Endodermal cell (in vitro differentiated cells): ENCODE measurements at regions not wholly inside any gene's neighbourhood (a gene's known extent, or its start where the extent isn't known, plus 50 kb on each side); places are given as distances from the start of the nearest gene placed in this dataset.

ENCODE experiments used
- DNase-seq: peaks from one replicate; pipeline ENCODE4 v3.0.0-alpha.2; 2017
- H3K27ac ChIP-seq: 2 replicates; pipeline ENCODE4 v1.5.1; 2013; ENCODE audit warnings: mild to moderate bottlenecking, low read depth, low read length, moderate library complexity
- H3K27me3 ChIP-seq: 2 replicates; pipeline ENCODE4 v1.6.1; 2013; ENCODE audit warnings: mild to moderate bottlenecking, low read length, moderate library complexity; ENCODE audit not compliant: insufficient read depth, control insufficient read depth, poor library complexity, severe bottlenecking
- H3K36me3 ChIP-seq: 2 replicates; pipeline ENCODE4 v1.7.0; 2013; ENCODE audit warnings: mild to moderate bottlenecking, low read length, moderate library complexity; ENCODE audit not compliant: control insufficient read depth, insufficient read depth
- H3K4me1 ChIP-seq: one replicate; pipeline ENCODE4 v1.7.0; 2013; ENCODE audit warnings: low read length; ENCODE audit not compliant: control insufficient read depth, insufficient read depth
- H3K4me3 ChIP-seq: 2 replicates; pipeline ENCODE4 v1.5.1; 2013; ENCODE audit warnings: mild to moderate bottlenecking, low read length, moderate library complexity
- H3K9ac ChIP-seq: 2 replicates; pipeline ENCODE4 v1.6.1; 2013; ENCODE audit warnings: mild to moderate bottlenecking, low read length, moderate library complexity; ENCODE audit not compliant: poor library complexity, severe bottlenecking; ENCODE audit errors: extremely low read depth
- H3K9me3 ChIP-seq: 2 replicates; pipeline ENCODE4 v1.6.1; 2013; ENCODE audit warnings: mild to moderate bottlenecking, low read length, moderate library complexity; ENCODE audit not compliant: control insufficient read depth
- H3K27ac Mint-ChIP-seq: 2 replicates; pipeline ENCODE4 v1.8.0; 2020; ENCODE audit warnings: mixed read lengths
- H3K27me3 Mint-ChIP-seq: 2 replicates; pipeline ENCODE4 v1.8.0; 2021; ENCODE audit warnings: mild to moderate bottlenecking, mixed read lengths; ENCODE audit not compliant: insufficient read depth
- H3K36me3 Mint-ChIP-seq: 2 replicates; pipeline ENCODE4 v1.8.0; 2020; ENCODE audit warnings: low read depth, mixed read lengths
- H3K4me1 Mint-ChIP-seq: 2 replicates; pipeline ENCODE4 v1.8.0; 2020; ENCODE audit warnings: mixed read lengths
- H3K4me3 Mint-ChIP-seq: 2 replicates; pipeline ENCODE4 v1.8.0; 2020; ENCODE audit warnings: mild to moderate bottlenecking, moderate library complexity, mixed read lengths
- H3K9me3 Mint-ChIP-seq: 2 replicates; pipeline ENCODE4 v1.8.0; 2020; ENCODE audit warnings: mild to moderate bottlenecking, mixed read lengths
- WGBS, 2 experiments: methylation state at CpG; one replicate each; pipeline versions ENCODE4 v1.1.5 to v1.1.7; 2013; ENCODE audit warnings: missing lambda C conversion rate in 2 of 2, mixed read lengths in 1 of 2; ENCODE audit not compliant: insufficient coverage in 1 of 2, insufficient read length in 1 of 2; 5-methylcytosine and 5-hydroxymethylcytosine counted together
- TF ChIP-seq, protein P1 (sequence below): fragments of 200-600 bp; sonication (generic); conservative IDR thresholded peaks from 2 replicates; pipeline ENCODE4 v1.5.0; 2021; ENCODE audit warnings: antibody characterized with exemption, mild to moderate bottlenecking

DNA sequence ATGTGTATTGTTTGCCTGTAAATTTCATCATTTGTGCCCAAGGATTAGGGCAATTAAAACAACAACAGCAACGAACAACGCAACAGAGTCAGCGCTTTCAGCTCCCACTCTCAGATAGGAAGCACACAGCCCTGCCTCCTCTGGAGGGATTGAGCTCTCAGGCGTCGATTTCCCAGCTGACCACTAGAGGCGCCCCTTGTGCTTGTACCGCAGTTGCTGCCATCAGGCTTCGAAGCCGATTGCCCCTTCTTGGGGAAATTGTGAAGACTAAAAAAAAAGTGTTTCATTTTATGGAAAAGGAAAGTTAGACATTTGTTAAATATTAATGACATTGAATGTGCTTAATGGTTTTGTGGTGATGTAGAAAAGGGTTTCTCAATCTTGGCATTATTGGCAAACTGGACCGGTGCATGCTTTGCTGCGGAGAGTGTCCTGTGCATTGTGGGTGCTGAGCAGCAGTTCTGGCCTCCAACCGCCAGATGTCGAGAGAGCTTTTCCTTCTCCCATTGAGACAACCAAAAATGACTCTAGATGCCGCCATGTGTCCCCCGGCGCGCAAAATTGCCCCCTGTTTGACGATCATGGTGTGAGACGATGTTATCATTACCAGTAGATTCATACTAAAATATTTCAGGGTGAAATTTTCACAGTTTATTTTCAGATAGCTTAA lies 650.4 kb upstream of the RBFOX1 start:
- Mint-ChIP-seq H3K4me1 (peaks cover 9% of the 10 kb centered on the region), H3K36me3 (no peaks in the 10 kb centered on the region), H3K27ac (no peak overlapping the region), H3K27me3 (peaks cover 51% of the 10 kb centered on the region), H3K4me3 (no peak overlapping the region), H3K9me3 (no peaks in the 10 kb centered on the region)
- Histone ChIP-seq H3K9me3 (peaks cover under 1% of the 10 kb centered on the region), H3K4me3 (no peak overlapping the region), H3K4me1 (peaks cover 5% of the 10 kb centered on the region), H3K36me3 (no peaks in the 10 kb centered on the region), H3K27ac (no peak overlapping the region), H3K27me3 (peaks cover 49% of the 10 kb centered on the region), H3K9ac (no peak overlapping the region)
- 54 to 64% methylated on average over 6 to 19 of the region's 19 CpGs for WGBS, 2 experiments
- TF ChIP-seq, protein P1, sequence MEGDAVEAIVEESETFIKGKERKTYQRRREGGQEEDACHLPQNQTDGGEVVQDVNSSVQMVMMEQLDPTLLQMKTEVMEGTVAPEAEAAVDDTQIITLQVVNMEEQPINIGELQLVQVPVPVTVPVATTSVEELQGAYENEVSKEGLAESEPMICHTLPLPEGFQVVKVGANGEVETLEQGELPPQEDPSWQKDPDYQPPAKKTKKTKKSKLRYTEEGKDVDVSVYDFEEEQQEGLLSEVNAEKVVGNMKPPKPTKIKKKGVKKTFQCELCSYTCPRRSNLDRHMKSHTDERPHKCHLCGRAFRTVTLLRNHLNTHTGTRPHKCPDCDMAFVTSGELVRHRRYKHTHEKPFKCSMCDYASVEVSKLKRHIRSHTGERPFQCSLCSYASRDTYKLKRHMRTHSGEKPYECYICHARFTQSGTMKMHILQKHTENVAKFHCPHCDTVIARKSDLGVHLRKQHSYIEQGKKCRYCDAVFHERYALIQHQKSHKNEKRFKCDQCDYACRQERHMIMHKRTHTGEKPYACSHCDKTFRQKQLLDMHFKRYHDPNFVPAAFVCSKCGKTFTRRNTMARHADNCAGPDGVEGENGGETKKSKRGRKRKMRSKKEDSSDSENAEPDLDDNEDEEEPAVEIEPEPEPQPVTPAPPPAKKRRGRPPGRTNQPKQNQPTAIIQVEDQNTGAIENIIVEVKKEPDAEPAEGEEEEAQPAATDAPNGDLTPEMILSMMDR: peak; percentile 93
- peak; percentile 92 for DNase-seq

DNA sequence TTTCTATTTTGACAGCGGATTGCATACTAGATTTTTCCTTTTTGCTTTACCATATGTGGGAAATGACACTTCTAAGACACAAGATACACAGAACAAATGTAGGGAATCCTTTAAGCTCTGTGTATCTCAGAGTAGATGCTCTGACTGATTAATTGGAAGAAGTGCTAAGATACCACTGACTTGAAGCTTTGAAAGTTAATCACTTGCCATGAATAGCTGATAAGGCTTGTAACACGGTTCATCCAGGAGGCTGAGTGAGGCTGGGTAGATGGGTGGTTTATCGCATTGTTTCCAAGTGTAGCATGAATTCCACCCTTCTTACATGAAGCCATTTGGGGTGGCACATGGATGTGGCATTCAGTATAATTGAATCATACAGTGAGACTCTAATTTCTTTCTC lies 654.1 kb upstream of the RBFOX1 start:
- no peak overlapping the region for H3K9ac ChIP-seq
- Mint-ChIP-seq H3K27me3 (peaks cover 80% of the 10 kb centered on the region), H3K4me1 (peaks cover 9% of the 10 kb centered on the region), H3K36me3 (no peaks in the 10 kb centered on the region), H3K9me3 (no peaks in the 10 kb centered on the region), H3K4me3 (no peak overlapping the region), H3K27ac (no peak overlapping the region)
- no peak overlapping the region for H3K27ac ChIP-seq
- no peak for DNase-seq
- no peaks in the 10 kb centered on the region for H3K36me3 ChIP-seq
- H3K27me3 ChIP-seq: peaks cover 51% of the 10 kb centered on the region
- 67 to 82% methylated on average over 3 of the region's 3 CpGs for WGBS, 2 experiments
- no peaks in the 10 kb centered on the region for H3K9me3 ChIP-seq
- no peak overlapping the region for H3K4me3 ChIP-seq
- TF ChIP-seq, protein P1: no peak
- H3K4me1 ChIP-seq: peaks cover 5% of the 10 kb centered on the region

DNA sequence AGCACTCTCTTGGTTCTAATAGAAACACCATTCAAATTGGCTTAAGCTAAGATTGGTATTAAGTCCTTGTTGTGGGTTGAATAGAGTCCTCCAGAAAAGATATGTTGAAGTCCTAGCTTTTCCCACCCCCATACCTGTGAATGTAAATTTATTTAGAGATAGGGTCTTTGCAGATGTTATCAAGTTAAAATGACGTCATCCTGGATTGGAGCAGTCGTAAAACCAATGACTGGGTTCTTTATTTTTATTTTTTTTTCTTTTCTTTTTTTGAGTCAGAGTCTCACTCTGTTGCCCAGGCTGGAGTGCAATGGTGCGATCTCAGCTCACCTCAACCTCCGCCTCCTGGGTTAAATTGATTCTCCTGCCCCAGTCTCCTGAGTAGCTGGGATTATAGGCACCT lies 658.6 kb upstream of the RBFOX1 start:
- H3K9ac ChIP-seq: no peak overlapping the region
- no peak overlapping the region for H3K4me3 ChIP-seq
- H3K4me3 Mint-ChIP-seq: no peak overlapping the region
- peaks cover 11% of the 10 kb centered on the region for H3K27me3 ChIP-seq
- TF ChIP-seq, protein P1: no peak
- peaks cover 5% of the 10 kb centered on the region for H3K4me1 ChIP-seq
- peaks cover 5% of the 10 kb centered on the region for H3K4me1 Mint-ChIP-seq
- H3K27ac Mint-ChIP-seq: no peak overlapping the region
- H3K27ac ChIP-seq: no peak overlapping the region
- 90 to 92% methylated on average over 4 of the region's 4 CpGs for WGBS, 2 experiments
- no peaks in the 10 kb centered on the region for H3K36me3 Mint-ChIP-seq
- no peak for DNase-seq
- no peaks in the 10 kb centered on the region for H3K9me3 ChIP-seq
- H3K9me3 Mint-ChIP-seq: no peaks in the 10 kb centered on the region
- peaks cover 66% of the 10 kb centered on the region for H3K27me3 Mint-ChIP-seq
- H3K36me3 ChIP-seq: no peaks in the 10 kb centered on the region
